ENCODE measurements at regions not wholly inside any gene's neighbourhood (a gene's known extent, or its start where the extent isn't known, plus 50 kb on each side); places are given as distances from the start of the nearest gene placed in this dataset.

DNA sequence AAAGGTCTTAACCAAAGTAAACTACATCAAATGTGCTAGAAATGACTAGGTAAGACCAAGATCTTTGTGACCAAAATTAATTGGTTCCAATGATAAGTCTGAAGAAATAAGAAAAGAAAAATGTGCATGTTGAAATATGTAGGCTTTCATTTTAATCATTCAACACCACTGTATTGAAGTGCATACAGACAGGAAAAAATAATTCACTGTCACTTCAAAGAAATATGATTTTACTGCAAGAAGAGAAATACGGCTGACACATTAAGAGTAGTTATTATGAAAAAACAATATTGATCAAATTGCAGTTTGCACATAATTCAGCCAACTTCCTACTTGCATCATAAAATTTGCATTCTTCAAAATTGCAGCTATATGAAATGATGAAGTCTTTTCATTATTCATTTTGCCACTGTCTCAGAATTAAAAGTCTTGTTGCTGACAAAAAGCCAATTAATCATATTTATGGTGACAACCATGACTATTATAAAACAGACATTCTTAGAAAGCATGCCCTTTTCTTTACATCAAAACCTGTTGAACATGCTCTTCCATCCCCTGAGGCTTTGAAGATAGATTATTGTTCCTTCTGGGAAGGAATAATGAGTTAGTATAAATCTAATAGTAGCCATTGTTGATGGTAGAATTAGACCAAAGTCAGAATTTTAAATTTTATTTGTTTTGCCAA is 405.9 kb upstream of the MAD2L1 start:
- no peak overlapping the region for H3K27ac ChIP-seq
- TF ChIP-seq, protein P1, sequence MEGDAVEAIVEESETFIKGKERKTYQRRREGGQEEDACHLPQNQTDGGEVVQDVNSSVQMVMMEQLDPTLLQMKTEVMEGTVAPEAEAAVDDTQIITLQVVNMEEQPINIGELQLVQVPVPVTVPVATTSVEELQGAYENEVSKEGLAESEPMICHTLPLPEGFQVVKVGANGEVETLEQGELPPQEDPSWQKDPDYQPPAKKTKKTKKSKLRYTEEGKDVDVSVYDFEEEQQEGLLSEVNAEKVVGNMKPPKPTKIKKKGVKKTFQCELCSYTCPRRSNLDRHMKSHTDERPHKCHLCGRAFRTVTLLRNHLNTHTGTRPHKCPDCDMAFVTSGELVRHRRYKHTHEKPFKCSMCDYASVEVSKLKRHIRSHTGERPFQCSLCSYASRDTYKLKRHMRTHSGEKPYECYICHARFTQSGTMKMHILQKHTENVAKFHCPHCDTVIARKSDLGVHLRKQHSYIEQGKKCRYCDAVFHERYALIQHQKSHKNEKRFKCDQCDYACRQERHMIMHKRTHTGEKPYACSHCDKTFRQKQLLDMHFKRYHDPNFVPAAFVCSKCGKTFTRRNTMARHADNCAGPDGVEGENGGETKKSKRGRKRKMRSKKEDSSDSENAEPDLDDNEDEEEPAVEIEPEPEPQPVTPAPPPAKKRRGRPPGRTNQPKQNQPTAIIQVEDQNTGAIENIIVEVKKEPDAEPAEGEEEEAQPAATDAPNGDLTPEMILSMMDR (IDR thresholded peaks at IDR 0.05), result no peak
- DNase-seq (ENCODE audit: low spot score), result no peak
- H3K4me3 ChIP-seq, result no peak overlapping the region

DNA sequence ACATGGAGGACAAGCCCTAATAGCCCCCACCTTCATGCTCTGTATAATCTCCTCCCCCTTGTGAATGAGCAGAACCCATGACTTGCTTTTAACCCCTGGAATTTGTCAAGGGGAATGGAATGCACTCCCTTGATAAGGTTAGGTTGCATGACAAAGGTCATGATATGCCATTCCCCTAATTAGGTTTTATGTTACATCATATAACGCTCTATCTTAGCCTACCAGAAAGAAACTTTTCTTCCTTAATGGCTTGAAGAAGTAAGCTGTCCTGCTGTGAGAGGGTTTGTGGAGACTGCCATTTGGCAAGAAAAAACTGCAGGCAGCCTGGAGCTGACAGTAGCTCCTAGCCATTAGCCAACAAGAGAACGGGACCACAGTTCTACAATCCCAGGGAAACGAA is 399.8 kb upstream of the MAD2L1 start:
- Histone ChIP-seq H3K4me3 (no peak overlapping the region), H3K27ac (no peak overlapping the region)
- TF ChIP-seq, protein P1 (IDR thresholded peaks at IDR 0.05), result no peak
- DNase-seq (ENCODE audit: low spot score), result no peak

DNA sequence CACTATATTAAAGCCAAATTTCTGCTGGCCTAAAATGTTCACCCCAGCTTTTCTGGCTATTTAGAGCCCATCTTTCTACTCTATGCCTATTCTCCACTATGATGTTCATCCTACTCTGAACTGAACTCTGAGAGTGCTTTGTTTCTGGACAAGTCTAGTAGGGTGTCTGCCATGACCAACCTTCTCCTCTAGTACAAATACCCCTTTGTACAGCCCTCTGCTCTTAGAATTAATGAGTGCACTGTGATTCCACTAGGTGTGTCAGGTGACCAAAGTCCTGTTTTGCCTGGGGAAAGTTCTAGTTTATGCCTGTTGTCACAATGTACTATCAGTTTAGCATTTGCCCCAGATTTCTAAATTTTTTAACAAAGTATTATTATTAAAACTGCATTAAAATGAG is 388.1 kb upstream of the MAD2L1 start:
- no peak for DNase-seq (ENCODE audit: low spot score)
- TF ChIP-seq, protein P1 (IDR thresholded peaks at IDR 0.05), result no peak
- Histone ChIP-seq H3K4me3 (no peak overlapping the region), H3K27ac (no peak overlapping the region)

GRCh38 chr4:120452536-120452935 is 385.9 kb upstream of the MAD2L1 start:
- Histone ChIP-seq H3K27ac (no peak overlapping the region), H3K4me3 (no peak overlapping the region)
- no peak for DNase-seq (ENCODE audit: low spot score)
- TF ChIP-seq, protein P1 (IDR thresholded peaks at IDR 0.05), result no peak

DNA sequence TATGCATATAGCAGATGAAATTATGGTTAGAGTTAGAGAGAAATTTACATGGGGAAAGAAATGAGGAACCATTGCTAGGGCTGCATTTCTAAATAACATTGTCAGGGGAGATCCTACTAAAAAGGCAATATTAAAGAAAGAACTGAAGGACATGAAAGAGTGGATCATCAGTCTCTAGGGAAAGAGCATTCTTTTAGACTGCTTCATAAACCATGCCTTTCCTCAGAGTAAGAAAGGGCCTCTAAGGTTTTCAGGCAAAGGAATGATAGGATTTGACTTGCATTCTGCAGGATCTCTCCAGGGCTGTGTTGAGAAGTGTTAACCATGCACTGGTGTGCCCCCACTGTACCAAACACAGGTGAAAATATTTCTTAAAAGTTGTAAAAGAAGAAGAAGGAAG is 385.4 kb upstream of the MAD2L1 start:
- no peak overlapping the region for H3K27ac ChIP-seq
- TF ChIP-seq, protein P1 (IDR thresholded peaks at IDR 0.05), result no peak
- H3K4me3 ChIP-seq, result no peak overlapping the region
- DNase-seq (ENCODE audit: low spot score), result no peak

- TF ChIP-seq, protein P1 (IDR thresholded peaks at IDR 0.05), result no peak
- DNase-seq (ENCODE audit: low spot score), result no peak
- Histone ChIP-seq H3K27ac (no peak overlapping the region), H3K4me3 (no peak overlapping the region)
Measured at GRCh38 chr4:120447774-120448173, 381.1 kb upstream of the MAD2L1 start.

DNA sequence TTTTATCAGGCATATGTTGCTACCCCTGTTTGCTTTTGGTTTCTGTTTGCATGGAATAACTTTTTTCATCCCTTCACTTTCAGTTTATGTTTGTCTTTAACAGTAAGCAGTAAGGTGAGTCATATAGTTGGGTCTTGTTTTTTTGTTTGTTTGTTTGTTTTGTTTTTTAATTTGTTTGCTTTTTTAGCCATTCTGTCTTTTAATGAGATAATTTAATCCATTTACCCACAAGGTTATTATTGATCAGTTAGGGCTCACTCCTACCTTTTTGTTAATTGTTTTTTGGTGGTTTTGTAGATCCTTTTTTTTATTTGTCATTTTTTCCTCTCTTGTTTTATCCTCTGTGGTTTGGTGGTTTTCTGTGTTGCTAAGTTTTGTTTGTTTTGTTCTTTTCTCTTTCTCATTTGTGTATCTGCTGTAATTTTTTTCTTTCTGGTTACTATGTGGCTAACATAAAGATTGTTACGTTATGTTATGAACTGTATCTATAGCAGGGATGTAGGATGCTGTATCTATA is 379.5 kb upstream of the MAD2L1 start:
- Histone ChIP-seq H3K27ac (no peak overlapping the region), H3K4me3 (no peak overlapping the region)
- no peak for DNase-seq (ENCODE audit: low spot score)
- TF ChIP-seq, protein P1 (IDR thresholded peaks at IDR 0.05), result no peak

All from coronary artery (tissue), 2 donors.